ENCODE measurements at regions not wholly inside any gene's neighbourhood (a gene's known extent, or its start where the extent isn't known, plus 50 kb on each side); places are given as distances from the start of the nearest gene placed in this dataset.
"Not testable (repeated sequence)": the region's sequence is repeated elsewhere in the genome, so short reads cannot be mapped to it uniquely, and the experiment has no call there.

GRCh38 chr16:32071586-32071985, 181.5 kb upstream of the TP53TG3D start:
- not testable (repeated sequence) for H4K20me1 ChIP-seq (ENCODE audit: control insufficient read depth, extremely low read depth, insufficient read depth, low read length); H3K9ac ChIP-seq (ENCODE audit: control insufficient read depth, extremely low read depth, insufficient read depth, low read length)

DNA sequence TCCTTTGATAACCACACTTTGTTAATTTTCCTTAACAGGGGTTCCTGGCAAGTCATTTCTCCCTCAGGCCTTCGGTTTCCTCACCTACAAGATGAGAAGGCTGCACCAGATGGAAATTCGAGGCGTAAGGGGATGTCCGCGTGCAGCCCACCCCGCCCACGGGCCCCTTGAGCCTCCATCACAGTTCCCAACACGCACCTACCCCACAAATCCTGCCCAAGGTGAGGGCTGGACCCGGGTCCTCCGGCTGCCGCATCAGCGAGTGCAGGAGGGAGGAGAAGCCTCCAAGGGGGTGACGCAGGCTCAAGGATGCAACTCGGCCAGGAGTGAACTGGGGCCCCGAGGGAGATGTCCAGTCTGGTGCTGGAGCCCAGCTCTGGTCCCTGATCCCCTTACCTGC, 169.2 kb upstream of the TP53TG3D start:
- DNase-seq (ENCODE audit: low read depth, low spot score); H3K27me3 ChIP-seq (ENCODE audit: control insufficient read depth, extremely low read depth, insufficient read depth, low read length); dilution Hi-C loops (cut with MboI; ENCODE audit: extremely low pct_ligation_motif_present, low sequenced_read_pairs); H3K9ac ChIP-seq (ENCODE audit: control insufficient read depth, extremely low read depth, insufficient read depth, low read length); H3K4me1 ChIP-seq (ENCODE audit: control insufficient read depth, extremely low read depth, insufficient read depth, low read length); H4K20me1 ChIP-seq (ENCODE audit: control insufficient read depth, extremely low read depth, insufficient read depth, low read length); H3K36me3 ChIP-seq (ENCODE audit: control insufficient read depth in 2 of 2, extremely low read depth in 1 of 2, insufficient read depth in 2 of 2, low read length in 2 of 2); H3K27ac ChIP-seq (ENCODE audit: control insufficient read depth, insufficient read depth, low read length); H3K4me3 ChIP-seq (ENCODE audit: control insufficient read depth in 2 of 3, extremely low read depth in 1 of 3, insufficient read depth in 2 of 3, low read depth in 1 of 3, low read length in 3 of 3); H3K4me2 ChIP-seq (ENCODE audit: control insufficient read depth, extremely low read depth, insufficient read depth, low read depth, low read length); H3K9me1 ChIP-seq (ENCODE audit: control insufficient read depth, extremely low read depth, insufficient read depth, low read length); H2AFZ ChIP-seq (ENCODE audit: control insufficient read depth, low read length); FAIRE-seq; H3K79me2 ChIP-seq (ENCODE audit: control insufficient read depth, insufficient read depth, low read length); H3K9me3 ChIP-seq (ENCODE audit: control insufficient read depth, low read depth, low read length): not testable (repeated sequence)

More at GRCh38 chr16:32071586-32071985, 181.5 kb upstream of the TP53TG3D start:
- dilution Hi-C loops (cut with MboI; ENCODE audit: extremely low pct_ligation_motif_present, low sequenced_read_pairs); H3K36me3 ChIP-seq (ENCODE audit: control insufficient read depth in 2 of 2, extremely low read depth in 1 of 2, insufficient read depth in 2 of 2, low read length in 2 of 2); H3K9me3 ChIP-seq (ENCODE audit: control insufficient read depth, low read depth, low read length); H3K79me2 ChIP-seq (ENCODE audit: control insufficient read depth, insufficient read depth, low read length); H3K4me2 ChIP-seq (ENCODE audit: control insufficient read depth, extremely low read depth, insufficient read depth, low read depth, low read length); FAIRE-seq; H3K4me3 ChIP-seq (ENCODE audit: control insufficient read depth in 2 of 3, extremely low read depth in 1 of 3, insufficient read depth in 2 of 3, low read depth in 1 of 3, low read length in 3 of 3); H3K27me3 ChIP-seq (ENCODE audit: control insufficient read depth, extremely low read depth, insufficient read depth, low read length); H3K9me1 ChIP-seq (ENCODE audit: control insufficient read depth, extremely low read depth, insufficient read depth, low read length); H3K27ac ChIP-seq (ENCODE audit: control insufficient read depth, insufficient read depth, low read length); DNase-seq (ENCODE audit: low read depth, low spot score); H2AFZ ChIP-seq (ENCODE audit: control insufficient read depth, low read length); H3K4me1 ChIP-seq (ENCODE audit: control insufficient read depth, extremely low read depth, insufficient read depth, low read length): not testable (repeated sequence)

GRCh38 chr16:32084656-32085401, 168.3 kb upstream of the TP53TG3D start:
- H3K9me1 ChIP-seq (ENCODE audit: control insufficient read depth, extremely low read depth, insufficient read depth, low read length); dilution Hi-C loops (cut with MboI; ENCODE audit: extremely low pct_ligation_motif_present, low sequenced_read_pairs); H2AFZ ChIP-seq (ENCODE audit: control insufficient read depth, low read length); H4K20me1 ChIP-seq (ENCODE audit: control insufficient read depth, extremely low read depth, insufficient read depth, low read length); H3K9ac ChIP-seq (ENCODE audit: control insufficient read depth, extremely low read depth, insufficient read depth, low read length); H3K27ac ChIP-seq (ENCODE audit: control insufficient read depth, insufficient read depth, low read length); H3K4me2 ChIP-seq (ENCODE audit: control insufficient read depth, extremely low read depth, insufficient read depth, low read depth, low read length); H3K79me2 ChIP-seq (ENCODE audit: control insufficient read depth, insufficient read depth, low read length); H3K4me3 ChIP-seq (ENCODE audit: control insufficient read depth in 2 of 3, extremely low read depth in 1 of 3, insufficient read depth in 2 of 3, low read depth in 1 of 3, low read length in 3 of 3); H3K27me3 ChIP-seq (ENCODE audit: control insufficient read depth, extremely low read depth, insufficient read depth, low read length); H3K9me3 ChIP-seq (ENCODE audit: control insufficient read depth, low read depth, low read length); H3K36me3 ChIP-seq (ENCODE audit: control insufficient read depth in 2 of 2, extremely low read depth in 1 of 2, insufficient read depth in 2 of 2, low read length in 2 of 2); FAIRE-seq; H3K4me1 ChIP-seq (ENCODE audit: control insufficient read depth, extremely low read depth, insufficient read depth, low read length); DNase-seq (ENCODE audit: low read depth, low spot score): not testable (repeated sequence)

DNA sequence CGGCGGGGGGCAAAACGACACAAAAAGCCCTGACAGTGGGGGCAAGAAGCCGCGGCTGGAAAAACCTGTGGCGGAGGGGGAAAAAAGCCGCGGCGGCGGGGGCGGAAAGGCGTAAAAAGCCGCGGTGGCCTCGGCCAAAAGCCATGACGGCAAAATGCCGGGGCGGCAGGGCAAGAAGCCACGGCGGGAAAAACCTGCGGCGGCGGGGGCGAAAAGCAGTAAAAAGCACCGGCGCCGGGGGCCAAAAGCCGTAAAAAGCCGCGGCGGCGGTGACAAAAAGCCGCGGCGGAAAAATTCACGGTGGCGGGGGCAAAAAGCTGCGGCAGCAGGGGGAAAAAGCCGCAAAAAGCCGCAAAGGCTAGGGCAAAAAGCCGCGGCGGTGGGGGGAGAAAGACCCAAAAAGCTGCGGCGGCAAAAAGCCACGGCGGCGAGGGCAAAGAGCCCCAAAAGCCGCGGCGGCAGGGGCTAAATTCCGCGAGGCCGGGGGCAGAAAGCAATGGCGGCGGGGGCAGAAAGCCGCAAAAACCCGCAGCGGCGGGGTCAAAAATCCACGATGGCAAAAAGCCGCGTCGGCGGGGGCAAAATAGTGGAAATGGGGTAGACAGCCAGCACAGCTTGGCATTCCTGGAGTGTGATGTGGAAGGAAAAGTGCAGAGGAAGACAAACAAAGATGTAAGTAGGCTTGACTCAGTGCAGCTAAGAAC, 167.5 kb upstream of the TP53TG3D start:
- H3K4me2 ChIP-seq (ENCODE audit: control insufficient read depth, extremely low read depth, insufficient read depth, low read depth, low read length); H3K4me1 ChIP-seq (ENCODE audit: control insufficient read depth, extremely low read depth, insufficient read depth, low read length); dilution Hi-C loops (cut with MboI; ENCODE audit: extremely low pct_ligation_motif_present, low sequenced_read_pairs); H3K9ac ChIP-seq (ENCODE audit: control insufficient read depth, extremely low read depth, insufficient read depth, low read length); H3K27me3 ChIP-seq (ENCODE audit: control insufficient read depth, extremely low read depth, insufficient read depth, low read length); DNase-seq (ENCODE audit: low read depth, low spot score); H2AFZ ChIP-seq (ENCODE audit: control insufficient read depth, low read length); H3K9me1 ChIP-seq (ENCODE audit: control insufficient read depth, extremely low read depth, insufficient read depth, low read length); FAIRE-seq; H3K9me3 ChIP-seq (ENCODE audit: control insufficient read depth, low read depth, low read length); H3K79me2 ChIP-seq (ENCODE audit: control insufficient read depth, insufficient read depth, low read length); H3K4me3 ChIP-seq (ENCODE audit: control insufficient read depth in 2 of 3, extremely low read depth in 1 of 3, insufficient read depth in 2 of 3, low read depth in 1 of 3, low read length in 3 of 3); H4K20me1 ChIP-seq (ENCODE audit: control insufficient read depth, extremely low read depth, insufficient read depth, low read length); H3K27ac ChIP-seq (ENCODE audit: control insufficient read depth, insufficient read depth, low read length); H3K36me3 ChIP-seq (ENCODE audit: control insufficient read depth in 2 of 2, extremely low read depth in 1 of 2, insufficient read depth in 2 of 2, low read length in 2 of 2): not testable (repeated sequence)

GRCh38 chr16:32115562-32115961, 137.5 kb upstream of the TP53TG3D start:
- H3K9ac ChIP-seq (ENCODE audit: control insufficient read depth, extremely low read depth, insufficient read depth, low read length); H2AFZ ChIP-seq (ENCODE audit: control insufficient read depth, low read length); H3K27me3 ChIP-seq (ENCODE audit: control insufficient read depth, extremely low read depth, insufficient read depth, low read length); DNase-seq (ENCODE audit: low read depth, low spot score); H3K79me2 ChIP-seq (ENCODE audit: control insufficient read depth, insufficient read depth, low read length); H3K36me3 ChIP-seq (ENCODE audit: control insufficient read depth in 2 of 2, extremely low read depth in 1 of 2, insufficient read depth in 2 of 2, low read length in 2 of 2); H3K9me3 ChIP-seq (ENCODE audit: control insufficient read depth, low read depth, low read length); H3K9me1 ChIP-seq (ENCODE audit: control insufficient read depth, extremely low read depth, insufficient read depth, low read length); dilution Hi-C loops (cut with MboI; ENCODE audit: extremely low pct_ligation_motif_present, low sequenced_read_pairs); H4K20me1 ChIP-seq (ENCODE audit: control insufficient read depth, extremely low read depth, insufficient read depth, low read length); H3K27ac ChIP-seq (ENCODE audit: control insufficient read depth, insufficient read depth, low read length); FAIRE-seq; H3K4me2 ChIP-seq (ENCODE audit: control insufficient read depth, extremely low read depth, insufficient read depth, low read depth, low read length); H3K4me1 ChIP-seq (ENCODE audit: control insufficient read depth, extremely low read depth, insufficient read depth, low read length): not testable (repeated sequence)
- H3K4me3 ChIP-seq (ENCODE audit: control insufficient read depth in 2 of 3, extremely low read depth in 1 of 3, insufficient read depth in 2 of 3, low read depth in 1 of 3, low read length in 3 of 3), result peak overlapping the region in 1 of 3 experiments; percentile 34

Measured in keratinocyte (primary cell).